Skeletal muscle cell (primary cell): ENCODE measurements at regions not wholly inside any gene's neighbourhood (a gene's known extent, or its start where the extent isn't known, plus 50 kb on each side); places are given as distances from the start of the nearest gene placed in this dataset.

ENCODE experiments used
- DNase-seq: peaks from one replicate; pipeline ENCODE4 v3.0.0-alpha.2; 2010; ENCODE audit warnings: low read depth
- H3K4me3 ChIP-seq: 2 replicates; pipeline ENCODE4 v1.5.1; 2011; ENCODE audit warnings: low read depth, mild to moderate bottlenecking, control low read depth, low read length, moderate library complexity

DNA sequence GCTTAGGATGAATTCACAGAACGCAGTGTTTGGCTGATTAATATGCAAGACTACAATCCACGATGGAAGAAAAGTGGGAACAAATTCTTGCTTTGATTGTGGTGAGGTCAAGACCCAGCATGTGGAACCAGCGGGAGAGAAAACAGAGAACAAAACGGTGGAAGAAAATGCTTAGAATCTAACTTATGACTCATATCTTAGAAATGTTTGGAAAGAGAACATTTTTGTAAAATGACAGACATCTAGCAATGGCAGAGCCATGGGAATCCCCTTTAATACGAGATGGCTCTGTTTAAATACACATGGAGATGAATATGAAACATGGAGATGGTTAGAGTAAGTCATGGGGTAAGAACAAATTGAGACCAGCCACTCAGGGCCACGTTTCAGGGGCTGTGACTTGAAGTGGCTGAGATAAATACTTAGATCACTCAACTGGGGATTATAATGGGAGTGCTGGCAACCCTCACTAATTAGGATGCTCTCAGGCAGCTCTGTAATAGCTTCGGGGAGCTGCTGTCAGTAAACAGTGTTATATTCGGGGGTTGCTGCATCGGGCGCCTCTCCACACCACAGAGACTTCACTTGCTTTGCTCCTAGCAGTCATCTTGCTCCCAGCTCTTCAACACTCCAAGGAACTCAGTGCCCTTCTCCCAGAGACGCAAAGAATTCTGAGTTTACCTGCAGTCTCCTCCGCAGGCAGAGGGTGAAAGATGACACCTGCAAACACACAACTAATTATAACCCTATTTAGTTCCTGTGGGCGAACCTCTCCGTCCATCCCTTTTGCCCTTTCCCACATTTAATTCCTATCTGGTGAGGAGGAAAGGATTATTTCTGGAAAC is 68.0 kb upstream of the ONECUT1 start:
- H3K4me3 ChIP-seq: no peak overlapping the region
- no peak for DNase-seq

- no peak overlapping the region for H3K4me3 ChIP-seq
- DNase-seq: no peak
Measured at GRCh38 chr15:52857471-52857870, 67.3 kb upstream of the ONECUT1 start.

DNA sequence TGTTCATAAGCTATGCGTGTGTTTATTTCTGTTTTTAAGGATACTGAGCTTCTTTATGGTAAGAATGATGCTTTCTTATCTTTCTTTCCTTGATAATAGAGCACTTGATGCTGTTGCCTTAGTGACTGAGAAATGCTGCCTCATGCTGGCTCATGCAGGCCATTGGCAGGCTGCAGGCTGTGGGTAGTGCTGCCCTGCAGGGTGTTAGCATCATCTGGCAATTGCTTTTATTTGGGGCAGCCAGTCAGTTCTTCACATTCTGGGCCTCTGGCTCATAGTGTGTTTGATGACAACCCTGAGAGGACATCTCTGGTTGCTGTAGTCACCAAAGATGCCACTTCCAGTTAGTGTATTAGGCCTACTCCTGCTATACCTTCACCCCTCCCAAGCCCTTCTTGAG is 66.2 kb upstream of the ONECUT1 start:
- no peak overlapping the region for H3K4me3 ChIP-seq
- no peak for DNase-seq

DNA sequence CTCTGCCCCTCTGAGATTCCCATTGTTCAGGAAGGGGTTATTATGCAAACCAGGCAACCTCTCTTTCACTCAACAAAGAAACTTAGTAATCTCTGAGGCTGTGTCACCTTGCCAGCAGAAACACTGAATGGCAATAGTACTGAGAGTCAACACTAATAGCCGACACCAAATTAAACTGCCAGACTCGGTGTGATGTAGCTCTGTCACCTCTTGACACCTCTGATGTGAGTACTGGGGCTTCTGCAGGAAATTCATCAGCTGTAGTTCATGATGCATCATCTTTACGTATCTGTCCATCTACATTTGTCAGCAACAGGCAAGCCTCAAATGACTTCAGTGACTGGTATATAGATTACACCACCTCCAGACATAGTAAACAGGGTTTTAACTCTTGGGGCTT is 65.0 kb upstream of the ONECUT1 start:
- DNase-seq: no peak
- H3K4me3 ChIP-seq: no peak overlapping the region

GRCh38 chr15:52844823-52845222 is 54.7 kb upstream of the ONECUT1 start:
- H3K4me3 ChIP-seq: no peak overlapping the region
- DNase-seq: no peak
